VCaP (cell line): ENCODE measurements at regions not wholly inside any gene's neighbourhood (a gene's known extent, or its start where the extent isn't known, plus 50 kb on each side); places are given as distances from the start of the nearest gene placed in this dataset.

Experiments
- H3K27ac ChIP-seq: fragments of 450-650 bp; 2 replicates; pipeline ENCODE4 v1.5.1; 2017
- TF ChIP-seq, protein P1 (sequence below): fragments of 450-650 bp; conservative IDR thresholded peaks from 2 replicates; pipeline ENCODE4 v1.5.1; 2017; ENCODE audit warnings: mild to moderate bottlenecking, moderate library complexity

DNA sequence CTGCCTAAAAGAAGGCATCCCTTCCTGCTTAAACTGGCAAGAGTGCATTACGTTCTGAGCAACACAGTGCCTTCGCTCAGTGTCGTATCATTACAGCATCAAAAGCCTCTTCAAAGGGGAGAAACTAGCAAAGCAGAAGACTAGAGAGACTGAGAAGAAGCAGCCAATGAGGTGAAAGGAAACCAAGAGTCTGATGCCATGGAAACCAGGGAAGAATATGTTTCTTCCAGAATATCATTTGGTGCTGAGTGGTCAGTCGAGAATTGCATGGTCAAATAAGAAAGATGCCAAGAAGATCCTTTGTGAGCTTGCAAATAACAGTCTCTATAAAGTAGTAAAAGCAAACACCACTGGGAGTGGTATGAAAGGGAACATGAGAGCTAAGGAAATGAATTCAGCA lies 312.1 kb upstream of the CHST9 start:
- H3K27ac ChIP-seq = peak overlapping the region; percentile 4; the same call in 1 of the 2 replicates
- TF ChIP-seq, protein P1, sequence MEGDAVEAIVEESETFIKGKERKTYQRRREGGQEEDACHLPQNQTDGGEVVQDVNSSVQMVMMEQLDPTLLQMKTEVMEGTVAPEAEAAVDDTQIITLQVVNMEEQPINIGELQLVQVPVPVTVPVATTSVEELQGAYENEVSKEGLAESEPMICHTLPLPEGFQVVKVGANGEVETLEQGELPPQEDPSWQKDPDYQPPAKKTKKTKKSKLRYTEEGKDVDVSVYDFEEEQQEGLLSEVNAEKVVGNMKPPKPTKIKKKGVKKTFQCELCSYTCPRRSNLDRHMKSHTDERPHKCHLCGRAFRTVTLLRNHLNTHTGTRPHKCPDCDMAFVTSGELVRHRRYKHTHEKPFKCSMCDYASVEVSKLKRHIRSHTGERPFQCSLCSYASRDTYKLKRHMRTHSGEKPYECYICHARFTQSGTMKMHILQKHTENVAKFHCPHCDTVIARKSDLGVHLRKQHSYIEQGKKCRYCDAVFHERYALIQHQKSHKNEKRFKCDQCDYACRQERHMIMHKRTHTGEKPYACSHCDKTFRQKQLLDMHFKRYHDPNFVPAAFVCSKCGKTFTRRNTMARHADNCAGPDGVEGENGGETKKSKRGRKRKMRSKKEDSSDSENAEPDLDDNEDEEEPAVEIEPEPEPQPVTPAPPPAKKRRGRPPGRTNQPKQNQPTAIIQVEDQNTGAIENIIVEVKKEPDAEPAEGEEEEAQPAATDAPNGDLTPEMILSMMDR = no peak

DNA sequence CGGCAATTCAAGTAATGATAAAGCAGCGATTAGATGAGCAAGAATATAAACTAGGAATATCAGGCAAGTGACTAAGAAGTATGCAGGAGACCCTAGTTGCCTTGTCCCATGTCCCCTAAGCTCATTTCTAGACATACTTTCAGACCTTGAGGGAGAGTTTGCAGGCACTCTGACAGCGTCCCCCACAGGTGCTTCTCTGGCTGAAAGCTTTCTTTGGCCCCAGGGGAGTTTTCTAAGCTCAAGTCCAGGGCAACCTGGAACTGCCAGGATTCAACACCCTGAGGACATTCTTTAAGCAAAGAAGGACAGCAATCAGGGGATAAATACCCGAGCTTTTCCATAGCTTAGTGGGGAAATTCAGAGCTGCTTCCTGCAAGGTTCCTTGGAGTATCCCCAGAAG lies 308.1 kb upstream of the CHST9 start:
- TF ChIP-seq, protein P1 = no peak
- H3K27ac ChIP-seq = no peak overlapping the region

DNA sequence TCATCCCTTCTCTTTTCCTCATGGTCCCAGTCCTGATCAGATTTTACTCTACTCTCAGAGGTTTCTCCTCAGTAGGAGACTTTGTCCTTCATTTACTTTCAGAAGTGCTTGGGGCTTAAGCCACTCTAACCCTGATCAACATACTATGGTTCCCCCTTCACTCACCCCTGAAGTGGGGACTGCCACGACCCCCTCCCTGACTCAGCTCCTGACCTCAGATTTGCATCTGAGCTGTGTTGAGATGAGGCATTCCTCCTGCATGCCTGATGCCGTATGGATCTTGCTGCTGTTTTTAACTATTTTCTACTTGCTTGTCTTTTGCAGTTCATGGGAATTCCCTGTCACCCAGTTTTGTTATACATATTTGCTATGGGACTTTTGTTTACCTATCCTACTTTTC lies 306.7 kb upstream of the CHST9 start:
- no peak overlapping the region for H3K27ac ChIP-seq
- TF ChIP-seq, protein P1 = no peak

DNA sequence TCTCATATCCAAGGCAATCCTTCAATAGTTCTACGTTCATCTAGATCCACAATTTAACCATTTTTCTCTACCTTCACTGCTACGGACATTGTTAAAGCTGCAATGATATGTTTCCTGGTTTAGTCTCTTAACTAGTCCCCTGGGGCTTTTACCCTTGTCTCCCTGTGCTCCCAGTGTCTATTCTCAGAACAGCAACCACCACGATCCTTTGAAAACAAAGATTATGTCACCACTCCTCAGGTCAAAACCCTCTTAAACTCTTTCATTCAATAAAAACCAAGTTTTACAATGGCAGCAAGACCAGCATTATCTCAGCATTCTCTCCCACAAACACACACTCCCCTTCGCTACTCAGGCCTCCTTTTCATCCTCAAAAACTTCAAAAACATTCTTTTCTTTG lies 298.2 kb upstream of the CHST9 start:
- no peak overlapping the region for H3K27ac ChIP-seq
- TF ChIP-seq, protein P1 = no peak

DNA sequence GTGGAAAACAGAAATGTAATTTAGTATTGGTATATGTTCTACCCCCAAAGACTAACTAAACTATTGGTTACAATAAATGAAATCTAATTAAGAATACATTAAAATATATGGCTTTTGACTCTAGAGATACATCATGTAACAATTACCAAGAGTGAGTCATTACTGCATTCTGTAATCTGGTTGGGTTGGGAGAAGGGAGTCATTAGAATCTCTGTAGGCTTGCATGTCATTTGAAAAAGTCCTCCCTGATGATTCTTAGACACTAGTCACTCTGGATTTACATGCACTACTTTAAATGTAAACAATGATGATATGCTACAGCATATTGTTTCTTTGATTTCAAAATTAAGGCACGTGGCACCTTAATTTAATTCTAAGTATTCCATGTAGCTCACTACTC lies 293.4 kb upstream of the CHST9 start:
- H3K27ac ChIP-seq = no peak overlapping the region
- TF ChIP-seq, protein P1 = no peak

DNA sequence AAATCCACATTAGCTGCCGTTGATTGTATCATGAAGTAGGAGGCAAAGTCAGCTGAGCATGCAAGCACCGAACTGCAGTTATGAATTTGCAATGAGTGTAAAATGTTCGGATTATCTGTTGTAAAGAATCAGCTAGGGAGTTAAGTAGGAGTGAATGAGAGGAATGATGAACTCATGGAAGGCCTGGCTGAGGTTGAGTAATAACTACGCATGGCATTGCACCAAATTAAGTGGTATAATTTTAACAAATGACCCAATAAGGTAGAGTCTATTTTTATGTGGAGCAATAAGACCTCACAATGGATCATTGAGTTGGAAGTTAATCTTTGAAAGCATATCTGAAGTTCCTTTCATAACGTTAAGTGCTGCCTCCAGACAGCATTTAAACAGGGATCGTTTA lies 288.2 kb upstream of the CHST9 start:
- no peak overlapping the region for H3K27ac ChIP-seq
- TF ChIP-seq, protein P1 = no peak

- TF ChIP-seq, protein P1 = no peak
- H3K27ac ChIP-seq = no peak overlapping the region
Measured at GRCh38 chr18:27467073-27467472, 282.0 kb upstream of the CHST9 start.

DNA sequence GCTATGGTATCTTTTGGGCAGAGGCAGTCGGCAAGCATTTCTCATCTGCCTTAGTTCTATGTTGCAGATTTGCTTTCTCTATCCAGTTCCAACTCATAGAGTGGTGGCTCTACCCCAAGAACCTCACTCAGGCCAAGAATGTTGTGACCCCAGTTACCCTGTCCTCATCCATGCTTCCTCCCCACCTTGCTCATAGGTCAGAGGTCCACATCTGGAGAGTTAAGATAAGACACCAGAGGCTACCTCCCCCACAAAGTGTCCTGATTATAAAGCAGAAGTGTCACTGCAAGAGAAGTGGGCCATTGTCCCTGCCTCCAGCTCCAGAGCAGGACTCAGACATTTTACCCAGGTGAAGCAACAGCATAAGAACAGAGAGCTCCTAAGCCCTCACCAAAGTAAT lies 276.8 kb upstream of the CHST9 start:
- H3K27ac ChIP-seq = no peak overlapping the region
- TF ChIP-seq, protein P1 = no peak
